T-cell (primary cell): ENCODE measurements at regions not wholly inside any gene's neighbourhood (a gene's known extent, or its start where the extent isn't known, plus 50 kb on each side); places are given as distances from the start of the nearest gene placed in this dataset.

Experiments used
- ATAC-seq, 4 experiments: fragments of 200-7000 bp in 3 of 4; fragments of 150-1000 bp in 1 of 4; cut with Tn5 transposase; replicated peaks in 1 of 4; 1 replicate in 3 of 4; 2 replicates in 1 of 4; pipeline ENCODE4 v1.10.0; 2021; ENCODE audit warnings: moderate library complexity in 3 of 4, mild to moderate bottlenecking in 2 of 4, moderate number of reproducible peaks in 1 of 4
- CTCF ChIA-PET, 2 donors: fragments of 300-600 bp; sonication (Branson Sonifier 250); formaldehyde crosslinking; loops; one replicate each; lab custom pipeline; 2022; ENCODE audit warnings: antibody characterized with exemption in 2 of 2; lab: Charles Lee
- POLR2A ChIA-PET, 2 donors: fragments of 300-600 bp; sonication (Branson Sonifier 250); formaldehyde crosslinking; loops; one replicate each; lab custom pipeline; 2022; ENCODE audit warnings: antibody characterized with exemption in 2 of 2; lab: Charles Lee
- DNase-seq, 35 experiments: peaks; one replicate each; pipeline versions ENCODE4 v3.0.0 to v3.0.0-alpha.2; 2013 to 2023
- H3K27ac ChIP-seq: one replicate; pipeline ENCODE4 v1.5.1; 2013; ENCODE audit warnings: low read length
- H3K27me3 ChIP-seq, 2 experiments: replicated peaks in 1 of 2; 1 replicate in 1 of 2; 2 replicates in 1 of 2; pipeline versions ENCODE4 v1.6.1 to v1.7.0; 2013; ENCODE audit warnings: low read length in 1 of 2, mixed read lengths in 1 of 2; ENCODE audit not compliant: control insufficient read depth in 2 of 2, insufficient read depth in 2 of 2; ENCODE audit errors: extremely low read depth in 1 of 2
- H3K36me3 ChIP-seq, 2 donors: 1 replicate in 1 of 2; 2 replicates in 1 of 2; pipeline versions ENCODE4 v1.6.1 to v1.7.0; 2013; ENCODE audit warnings: low read length in 1 of 2; ENCODE audit not compliant: control insufficient read depth in 2 of 2, insufficient read depth in 1 of 2; ENCODE audit errors: extremely low read depth in 1 of 2
- H3K4me1 ChIP-seq, 2 experiments: 1 replicate in 1 of 2; 2 replicates in 1 of 2; pipeline versions ENCODE4 v1.6.1 to v1.7.0; 2013; ENCODE audit warnings: low read length in 2 of 2, mixed read lengths in 1 of 2; ENCODE audit not compliant: insufficient read depth in 2 of 2, control insufficient read depth in 1 of 2; ENCODE audit errors: extremely low read depth in 1 of 2
- H3K4me3 ChIP-seq, 2 donors: 1 replicate in 1 of 2; 2 replicates in 1 of 2; pipeline versions ENCODE4 v1.5.1 to v1.7.0; 2013; ENCODE audit warnings: mild to moderate bottlenecking in 2 of 2, low read length in 1 of 2, moderate library complexity in 1 of 2; ENCODE audit not compliant: control insufficient read depth in 1 of 2; ENCODE audit errors: extremely low read depth in 1 of 2
- H3K9me3 ChIP-seq: 2 replicates; pipeline ENCODE4 v1.7.0; 2013
- H3K27ac Mint-ChIP-seq, 2 donors: one replicate each; pipeline ENCODE4 v1.8.0; 2020 to 2021; ENCODE audit warnings: mild to moderate bottlenecking in 2 of 2, mixed read lengths in 2 of 2
- H3K27me3 Mint-ChIP-seq, 2 donors: one replicate each; pipeline ENCODE4 v1.8.0; 2021 to 2022; ENCODE audit warnings: mixed read lengths in 2 of 2
- H3K36me3 Mint-ChIP-seq: one replicate; pipeline ENCODE4 v1.8.0; 2021; ENCODE audit warnings: mixed read lengths
- H3K4me1 Mint-ChIP-seq, 3 donors: one replicate each; pipeline ENCODE4 v1.8.0; 2020 to 2022; ENCODE audit warnings: mixed read lengths in 3 of 3, mild to moderate bottlenecking in 1 of 3
- H3K4me3 Mint-ChIP-seq, 3 donors: one replicate each; pipeline ENCODE4 v1.8.0; 2020 to 2022; ENCODE audit warnings: mild to moderate bottlenecking in 3 of 3, mixed read lengths in 3 of 3, moderate library complexity in 3 of 3
- H3K9me3 Mint-ChIP-seq, 3 donors: one replicate each; pipeline ENCODE4 v1.8.0; 2020 to 2022; ENCODE audit warnings: mixed read lengths in 3 of 3
- WGBS: methylation state at CpG from one replicate; pipeline ENCODE4 v1.1.5; 2013; ENCODE audit warnings: missing lambda C conversion rate; ENCODE audit not compliant: insufficient coverage; 5-methylcytosine and 5-hydroxymethylcytosine counted together

- peaks cover 0 to 3% (median 0%) of the 10 kb centered on the region in 3 donors for H3K4me1 Mint-ChIP-seq
- Histone ChIP-seq H3K4me1 (no peaks in the 10 kb centered on the region), H3K36me3 (no peaks in the 10 kb centered on the region), H3K27me3 (no peaks in the 10 kb centered on the region), H3K9me3 (no peaks in the 10 kb centered on the region), H3K27ac (no peak overlapping the region), H3K4me3 (no peak overlapping the region)
- no peak for DNase-seq
- H3K27me3 Mint-ChIP-seq, result no peaks in the 10 kb centered on the region
- H3K27ac Mint-ChIP-seq, result no peak overlapping the region
- ChIA-PET POLR2A (no interaction called here), CTCF (no interaction called here)
- no peak for ATAC-seq
- 85% methylated on average over 3 of the region's 5 CpGs for WGBS
- no peak overlapping the region for H3K4me3 Mint-ChIP-seq
- H3K9me3 Mint-ChIP-seq, result no peaks in the 10 kb centered on the region
- H3K36me3 Mint-ChIP-seq, result no peaks in the 10 kb centered on the region
These were observed 53.9 kb upstream of the TP63 start for GRCh38 chr3:189577050-189577951.

- Mint-ChIP-seq H3K27ac (no peak overlapping the region), H3K27me3 (peaks cover 0 to 4% of the 10 kb centered on the region in 2 donors), H3K4me3 (no peak overlapping the region), H3K36me3 (no peaks in the 10 kb centered on the region), H3K4me1 (no peaks in the 10 kb centered on the region), H3K9me3 (no peaks in the 10 kb centered on the region)
- Histone ChIP-seq H3K9me3 (no peaks in the 10 kb centered on the region), H3K4me3 (no peak overlapping the region), H3K27ac (no peak overlapping the region), H3K36me3 (no peaks in the 10 kb centered on the region), H3K27me3 (no peaks in the 10 kb centered on the region), H3K4me1 (no peaks in the 10 kb centered on the region)
- DNase-seq, result no peak
- 92% methylated on average over 2 of the region's 2 CpGs for WGBS
- no peak for ATAC-seq
- ChIA-PET POLR2A (no interaction called here), CTCF (no interaction called here)
These were observed 51.0 kb upstream of the TP63 start for GRCh38 chr3:189580190-189580589.
